SKM-1 (cell line): ENCODE measurements at regions not wholly inside any gene's neighbourhood (a gene's known extent, or its start where the extent isn't known, plus 50 kb on each side); places are given as distances from the start of the nearest gene placed in this dataset.
"Not testable (repeated sequence)": the region's sequence is repeated elsewhere in the genome, so short reads cannot be mapped to it uniquely, and the experiment has no call there.

Experiments
- DNase-seq: peaks from one replicate; lab custom pipeline; 2025; ENCODE audit not compliant: unreplicated experiment; lab: John Stamatoyannopoulos, UW

- DNase-seq: no peak
Observed at GRCh38 chr4:45280121-45280520, 553.8 kb upstream of the GNPDA2 start.

- no peak for DNase-seq
Observed at GRCh38 chr4:45275862-45276261, 549.5 kb upstream of the GNPDA2 start.

- DNase-seq: not testable (repeated sequence)
Observed at GRCh38 chr4:45248106-45248505, 521.8 kb upstream of the GNPDA2 start.

DNA sequence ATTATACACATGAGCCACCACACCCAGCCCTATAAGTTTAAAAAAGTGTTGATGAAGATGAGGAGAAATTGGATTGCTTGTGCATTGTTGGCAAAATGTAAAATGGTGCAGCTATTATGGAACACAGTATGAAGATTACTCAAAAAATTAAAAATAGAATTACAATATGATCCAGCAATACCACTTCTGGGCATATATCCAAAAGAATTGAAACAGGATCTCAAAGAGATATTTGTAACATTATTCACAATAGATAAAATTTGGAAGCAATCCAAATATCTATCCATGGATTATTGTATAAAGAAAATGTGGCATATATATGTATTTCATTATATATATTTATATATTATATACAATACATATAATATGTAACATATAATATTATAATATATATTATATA lies 515.6 kb upstream of the GNPDA2 start:
- DNase-seq: no peak

- no peak for DNase-seq
Observed at GRCh38 chr4:45229206-45229605, 502.9 kb upstream of the GNPDA2 start.

DNA sequence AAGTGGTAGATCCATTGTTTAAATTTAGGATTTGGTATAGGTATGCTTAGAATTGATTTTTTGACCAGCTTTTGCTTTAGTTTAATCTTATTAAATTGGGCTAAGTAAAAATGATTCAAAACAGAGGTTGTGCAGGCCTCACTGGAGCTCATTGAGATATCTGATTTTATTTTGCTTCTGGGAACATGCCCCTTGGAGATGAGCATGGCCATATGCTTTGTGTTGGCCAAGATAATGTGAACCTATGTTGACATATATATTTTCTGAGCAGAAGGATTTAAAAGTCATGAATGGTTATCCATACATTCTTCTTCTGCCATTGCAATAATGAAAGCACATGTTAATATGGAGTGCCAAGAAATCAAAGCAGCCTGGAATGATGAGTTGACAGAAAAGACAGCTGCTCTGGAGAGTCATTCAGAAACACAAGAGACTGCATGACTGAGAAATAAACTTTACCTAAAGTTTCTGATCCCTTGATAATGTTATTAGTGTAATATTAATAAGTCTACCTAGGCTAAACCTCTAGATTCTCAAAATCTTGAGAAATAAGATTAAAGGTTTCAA lies 489.7 kb upstream of the GNPDA2 start:
- DNase-seq: no peak

- DNase-seq: not testable (repeated sequence)
Observed at GRCh38 chr4:45208476-45208875, 482.1 kb upstream of the GNPDA2 start.

DNA sequence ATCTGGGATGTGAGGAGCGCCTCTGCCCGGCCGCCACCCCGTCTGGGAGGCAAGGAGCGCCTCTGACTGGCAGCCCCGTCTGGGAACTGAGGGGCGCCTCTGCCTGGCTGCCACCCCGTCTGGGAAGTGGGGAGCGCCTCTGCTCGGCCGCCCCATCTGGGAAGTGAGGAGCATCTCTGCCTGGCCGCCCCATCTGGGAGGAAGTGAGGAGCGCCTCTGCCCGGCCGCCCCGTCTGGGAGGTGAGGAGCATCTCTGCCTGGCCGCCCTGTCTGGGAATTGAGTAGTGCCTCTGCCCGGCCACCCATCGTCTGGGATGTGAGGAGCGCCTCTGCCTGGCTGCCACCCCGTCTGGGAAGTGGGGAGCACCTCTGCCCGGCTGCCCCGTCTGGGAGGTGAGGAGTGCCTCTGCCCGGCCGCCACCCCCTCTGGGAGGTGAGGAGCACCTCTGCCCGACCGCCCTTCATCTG lies 481.5 kb upstream of the GNPDA2 start:
- not testable (repeated sequence) for DNase-seq

GRCh38 chr4:45207241-45207863 lies 481.0 kb upstream of the GNPDA2 start:
- DNase-seq: not testable (repeated sequence)

GRCh38 chr4:45199736-45200135 lies 473.4 kb upstream of the GNPDA2 start:
- DNase-seq: no peak

DNA sequence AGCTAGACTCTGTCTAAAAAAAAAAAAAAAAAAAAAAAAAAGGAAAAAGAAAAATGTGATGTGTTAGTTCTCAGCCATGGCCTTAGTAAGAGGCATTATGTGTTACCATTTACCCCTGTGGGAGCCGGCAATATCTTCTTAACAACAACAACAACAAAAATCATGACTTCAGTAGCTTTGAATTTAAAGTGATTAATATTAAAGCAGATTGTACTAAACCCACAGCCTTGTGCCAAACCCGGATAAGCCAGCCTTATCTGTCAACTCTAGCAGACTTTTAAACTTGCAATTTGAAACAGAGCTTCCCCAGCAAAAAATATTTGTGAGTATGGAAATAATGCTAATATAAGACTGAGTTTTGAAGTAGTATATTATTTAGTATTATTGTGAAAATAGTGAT lies 462.1 kb upstream of the GNPDA2 start:
- no peak for DNase-seq

DNA sequence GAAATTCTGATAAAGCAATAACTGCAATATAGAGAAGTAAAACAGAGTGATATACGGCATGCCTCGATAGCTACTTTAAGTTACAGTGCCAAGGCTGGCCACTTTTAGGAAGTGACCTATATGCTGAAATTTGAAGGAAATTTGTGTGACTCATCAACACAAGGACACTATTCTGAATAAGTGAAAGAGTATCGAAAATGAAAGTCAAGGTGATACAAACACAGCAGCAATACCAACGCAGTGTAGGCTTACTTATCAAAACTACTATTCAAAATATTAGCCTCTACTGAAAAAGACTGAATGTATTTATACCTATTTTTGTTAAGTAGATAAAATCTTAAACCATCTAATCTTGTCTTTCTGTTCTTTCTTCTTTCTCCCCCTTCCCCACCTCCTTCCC lies 459.9 kb upstream of the GNPDA2 start:
- DNase-seq: no peak

DNA sequence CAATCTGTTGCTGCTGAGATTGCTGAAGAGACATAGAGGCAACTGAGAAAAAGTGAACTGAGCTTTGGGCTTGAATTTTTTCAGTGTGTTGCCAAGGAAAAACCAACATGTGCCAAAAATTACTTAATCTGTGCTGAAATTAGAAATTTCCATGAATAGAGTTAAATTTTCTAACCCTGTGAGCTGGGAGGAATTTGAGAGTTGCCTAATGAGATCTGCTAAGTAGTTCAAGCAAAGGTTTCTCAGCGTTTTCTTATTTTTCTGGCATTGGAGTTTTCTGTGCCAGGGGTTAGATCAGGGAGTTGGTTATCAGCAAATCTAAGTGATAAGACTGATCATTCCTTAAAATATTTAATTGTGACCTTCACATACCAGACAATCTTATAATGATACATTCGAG lies 457.5 kb upstream of the GNPDA2 start:
- no peak for DNase-seq

DNA sequence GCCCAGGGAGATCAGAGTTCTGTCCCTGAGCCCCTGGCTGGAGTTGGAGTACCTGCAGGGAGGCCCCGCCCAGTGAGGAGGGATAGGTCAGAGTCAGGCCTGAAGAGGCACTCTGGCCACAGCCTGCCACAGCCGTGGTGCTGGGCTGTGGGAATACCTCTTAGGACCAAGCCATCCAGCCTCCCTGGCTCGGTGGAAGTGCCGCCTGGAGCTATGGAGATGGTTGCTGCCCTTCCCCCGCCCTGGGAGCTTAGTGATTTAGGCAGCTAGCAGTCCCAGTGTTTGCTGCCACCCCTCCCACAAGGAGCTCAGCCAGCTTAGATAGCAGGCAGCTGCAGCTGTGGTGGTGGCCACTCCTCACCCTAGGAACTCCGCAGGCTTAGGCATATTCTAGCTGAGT lies 446.3 kb upstream of the GNPDA2 start:
- no peak for DNase-seq

GRCh38 chr4:45160951-45161350 lies 434.6 kb upstream of the GNPDA2 start:
- no peak for DNase-seq

DNA sequence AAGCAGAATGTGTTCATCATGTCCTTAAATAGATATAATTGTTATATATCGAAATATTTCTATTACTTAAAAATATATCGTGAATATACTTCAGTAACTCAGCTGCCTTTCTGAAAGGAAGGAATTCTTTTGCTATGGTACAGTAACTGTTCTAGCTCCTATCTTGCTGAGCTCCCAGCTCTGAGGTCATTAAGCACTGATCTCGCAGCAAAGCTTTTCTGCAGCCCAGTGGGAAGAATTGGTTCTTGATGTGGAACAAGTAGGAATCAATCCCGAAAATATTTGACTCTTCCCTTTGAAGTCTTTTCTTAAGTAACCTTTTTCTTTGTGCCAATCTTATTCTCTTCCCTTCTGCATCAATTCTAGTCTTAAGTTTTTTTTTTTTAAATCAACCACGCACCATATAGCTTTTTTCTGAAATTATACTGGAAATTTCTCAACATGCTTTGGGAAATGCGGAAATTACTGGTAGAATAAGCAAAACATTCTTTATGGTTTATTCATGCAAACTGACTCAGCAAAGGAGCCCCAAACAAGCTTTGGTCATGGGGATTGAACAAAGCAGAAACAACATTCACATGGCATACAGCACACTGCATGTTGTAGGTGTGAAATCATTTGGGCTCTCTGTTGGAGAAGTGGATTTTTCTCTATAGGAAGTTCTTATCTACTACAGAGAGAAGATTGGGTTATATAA lies 428.9 kb upstream of the GNPDA2 start:
- DNase-seq: no peak

DNA sequence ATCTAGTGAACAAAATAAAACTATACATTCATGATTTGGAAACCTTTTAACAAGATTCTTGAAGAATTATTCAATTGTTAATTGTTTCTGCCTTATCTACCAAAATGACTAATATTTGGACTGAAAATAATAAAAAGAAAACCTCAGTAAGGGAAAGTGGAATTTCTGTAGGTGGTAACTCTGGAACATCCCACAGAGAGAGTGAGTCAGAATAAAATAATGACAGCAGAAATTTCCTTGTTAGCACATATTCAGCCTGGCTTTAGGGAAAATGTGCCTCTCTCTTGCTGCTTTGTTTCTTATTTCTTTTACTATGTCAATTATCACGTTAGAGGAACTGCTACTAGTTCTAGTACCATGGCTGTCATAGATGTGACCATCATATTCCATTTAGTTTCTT lies 421.5 kb upstream of the GNPDA2 start:
- DNase-seq: no peak

GRCh38 chr4:45131020-45131419 lies 404.7 kb upstream of the GNPDA2 start:
- DNase-seq: no peak

DNA sequence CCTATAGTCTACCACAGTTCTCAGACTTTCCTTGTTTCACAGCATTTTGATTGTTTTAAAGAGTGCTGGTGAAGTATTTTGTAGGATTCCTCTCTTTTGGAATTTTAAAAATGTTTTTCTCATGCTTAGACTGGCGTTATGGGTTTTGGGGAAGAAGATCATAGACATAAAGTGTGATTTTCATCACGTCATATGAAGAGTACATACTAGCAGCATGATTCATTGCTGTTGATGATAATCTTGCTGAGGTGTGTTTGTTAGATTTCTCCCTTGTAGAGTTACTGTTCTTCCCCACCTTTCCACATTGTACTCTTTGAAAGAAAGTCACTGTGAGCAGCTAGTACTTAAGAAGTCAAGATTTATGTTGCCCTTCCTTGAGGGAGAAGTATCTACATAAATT lies 396.1 kb upstream of the GNPDA2 start:
- DNase-seq: no peak

GRCh38 chr4:45121426-45121975 lies 395.1 kb upstream of the GNPDA2 start:
- no peak for DNase-seq

- DNase-seq: no peak
Observed at GRCh38 chr4:45120163-45120562, 393.8 kb upstream of the GNPDA2 start.

GRCh38 chr4:45119376-45119775 lies 393.0 kb upstream of the GNPDA2 start:
- DNase-seq: no peak
